HG02943 (cell line): ENCODE measurements at regions not wholly inside any gene's neighbourhood (a gene's known extent, or its start where the extent isn't known, plus 50 kb on each side); places are given as distances from the start of the nearest gene placed in this dataset.
"Not testable (repeated sequence)": the region's sequence is repeated elsewhere in the genome, so short reads cannot be mapped to it uniquely, and the experiment has no call there.

ENCODE experiments used
- ATAC-seq: cut with Tn5 transposase; IDR thresholded peaks from one replicate; pipeline ENCODE4 v1.9.1; 2021; ENCODE audit warnings: mild to moderate bottlenecking, low read depth, moderate library complexity; ENCODE audit not compliant: unreplicated experiment

DNA sequence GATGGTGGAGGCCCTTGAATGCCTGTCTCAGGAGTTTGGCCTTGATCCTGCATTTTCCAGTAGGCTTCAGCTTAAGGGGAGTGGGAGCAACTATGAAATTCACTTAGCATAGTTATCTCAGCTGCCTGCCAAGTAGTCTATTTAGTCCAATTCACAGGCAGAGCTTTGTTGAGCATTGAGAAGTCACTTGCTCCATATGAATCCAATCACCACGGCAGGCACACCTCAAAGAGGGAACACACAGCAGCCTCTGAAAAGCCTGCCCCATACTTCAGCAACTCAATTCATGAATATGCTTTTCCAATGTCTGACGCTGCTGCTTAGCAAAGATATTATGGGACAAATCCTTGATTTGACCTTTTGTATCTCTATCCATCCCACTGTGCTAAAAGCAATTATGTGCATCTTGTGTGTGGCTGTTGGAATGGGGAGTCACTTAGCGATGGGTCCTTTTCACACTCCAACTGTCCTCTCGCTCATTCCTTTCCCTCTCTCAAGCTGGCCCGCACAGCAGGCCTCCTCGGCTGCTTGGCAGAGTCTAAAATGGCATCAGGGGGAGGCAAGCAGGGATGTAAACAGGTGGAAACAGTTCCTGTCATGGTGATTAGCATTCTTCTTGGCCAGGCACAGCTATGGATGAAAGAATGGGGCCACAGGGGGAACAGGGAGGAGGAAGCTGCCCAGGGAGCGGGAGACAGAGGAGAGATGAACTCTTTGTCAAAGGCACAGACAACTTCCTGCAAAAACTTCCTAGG, 56.0 kb upstream of the LRPPRC start:
- ATAC-seq, result no peak

DNA sequence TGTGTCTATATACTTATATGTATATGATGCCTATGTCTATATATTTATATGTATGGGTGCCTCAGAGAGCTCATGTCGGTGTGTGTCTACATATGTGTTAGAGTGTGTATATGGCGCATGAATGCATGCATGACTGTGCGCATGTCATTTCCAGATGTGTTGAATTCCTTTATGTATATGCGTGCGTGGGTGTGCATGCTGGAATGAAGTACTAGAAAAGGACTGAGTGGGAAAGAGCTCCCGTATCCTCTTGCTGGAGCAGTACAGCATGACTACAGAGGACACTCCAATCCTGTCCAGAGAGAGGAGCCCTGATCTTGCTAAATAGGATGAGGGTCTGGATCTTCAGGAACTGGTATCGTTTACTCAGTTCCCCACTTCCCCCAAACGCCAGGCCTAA, 56.8 kb upstream of the LRPPRC start:
- no peak for ATAC-seq

DNA sequence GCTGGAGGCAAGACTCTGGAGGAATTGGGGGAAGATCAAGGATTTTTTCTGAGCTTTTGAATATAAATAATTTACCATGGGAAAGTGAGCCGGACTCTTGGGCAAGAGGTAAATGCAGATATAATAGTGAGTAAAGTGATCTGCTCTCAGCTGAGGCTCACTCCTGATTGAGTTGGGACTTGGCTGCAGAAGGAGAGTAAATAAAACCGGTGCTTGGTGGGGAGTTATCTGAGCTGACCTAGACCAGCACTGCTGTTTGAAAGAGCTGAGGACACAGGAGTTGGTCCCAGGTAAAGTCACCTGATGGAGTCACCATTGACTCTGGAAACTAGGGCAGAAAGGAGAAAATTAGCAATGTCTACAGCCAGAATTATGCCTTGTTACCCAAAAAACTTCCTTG, 57.3 kb upstream of the LRPPRC start:
- no peak for ATAC-seq

DNA sequence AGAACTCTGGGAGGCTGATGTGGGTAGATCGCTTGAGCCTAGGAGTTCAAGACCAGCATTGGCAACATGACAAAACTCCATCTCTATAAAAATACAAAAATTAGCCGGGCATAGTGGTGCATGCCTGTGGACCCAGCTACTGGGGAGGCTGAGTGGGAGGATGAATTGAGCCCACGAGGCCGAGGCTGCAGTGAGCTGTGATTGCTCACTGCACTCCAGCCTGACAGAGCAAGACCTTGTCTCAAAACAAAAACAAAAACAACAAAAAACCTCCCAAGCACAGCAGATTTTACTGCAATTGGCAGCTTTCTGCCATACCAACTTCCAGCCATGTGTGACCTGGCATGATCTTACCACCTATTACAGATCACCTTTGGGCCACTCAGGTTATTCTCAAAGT, 57.7 kb upstream of the LRPPRC start:
- no peak for ATAC-seq

DNA sequence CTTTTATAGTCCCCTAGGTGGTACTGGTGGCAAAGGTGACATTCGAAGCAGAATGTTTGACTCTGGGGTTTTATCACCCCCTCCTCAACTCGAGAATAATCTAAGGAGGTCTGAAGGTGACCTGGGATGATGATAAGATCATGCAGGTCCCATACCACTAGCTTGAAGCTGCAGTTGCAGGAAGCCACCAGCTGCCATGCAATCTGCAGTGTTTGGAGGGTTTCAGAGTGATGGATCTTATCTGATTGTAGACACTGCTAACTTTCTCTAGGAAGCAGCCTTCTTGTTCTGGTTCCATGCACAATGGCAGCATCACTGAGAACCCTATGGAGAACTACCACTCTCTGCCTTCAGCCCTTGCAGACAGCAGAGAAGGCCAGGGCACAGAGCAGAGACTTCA, 59.4 kb upstream of the LRPPRC start:
- ATAC-seq, result no peak

GRCh38 chr2:44055664-44056063, 59.9 kb upstream of the LRPPRC start:
- ATAC-seq, result no peak

- ATAC-seq, result no peak
Observed at GRCh38 chr2:44056947-44057346, 61.2 kb upstream of the LRPPRC start.

GRCh38 chr2:44060286-44060685, 64.5 kb upstream of the LRPPRC start:
- ATAC-seq, result not testable (repeated sequence)

DNA sequence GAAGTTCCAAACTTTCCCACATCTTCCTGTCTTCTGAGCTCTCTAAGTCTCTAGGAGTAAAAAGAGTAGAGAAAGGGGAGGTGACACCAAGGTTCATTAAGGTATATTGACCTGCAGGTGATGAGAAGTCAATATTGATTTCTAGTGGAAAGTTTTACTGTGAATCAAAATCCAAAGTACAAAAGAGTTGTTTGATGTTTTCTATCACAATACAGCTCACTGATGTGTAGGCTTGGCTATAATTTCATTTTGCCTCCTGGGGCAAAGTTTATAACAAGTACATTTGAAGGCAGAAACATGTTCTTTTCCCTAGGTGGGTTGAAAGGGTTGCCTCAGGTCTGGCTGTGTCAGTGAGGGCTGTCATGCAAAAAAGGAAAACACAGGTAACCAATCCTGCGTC, 65.2 kb upstream of the LRPPRC start:
- no peak for ATAC-seq

DNA sequence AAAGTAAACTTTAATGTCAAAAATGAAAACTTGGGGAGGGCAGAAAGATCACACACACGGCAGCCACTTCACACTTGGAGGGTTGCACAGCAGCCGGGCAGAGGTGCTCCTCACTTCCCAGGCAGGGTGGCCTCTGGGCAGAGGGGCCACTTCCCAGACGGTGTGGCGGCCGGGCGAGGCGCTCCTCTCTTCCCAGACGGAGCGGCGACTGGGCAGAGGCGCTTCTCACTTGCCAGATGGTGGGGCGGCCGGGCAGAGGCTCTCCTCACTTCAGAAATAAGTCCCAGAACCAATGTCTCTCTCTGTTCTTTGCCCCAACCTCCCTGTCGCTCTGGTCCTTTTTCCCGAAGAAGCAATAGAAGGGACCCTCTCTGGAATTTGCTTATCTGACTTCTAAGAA, 65.7 kb upstream of the LRPPRC start:
- ATAC-seq, result no peak

- ATAC-seq, result no peak
Observed at GRCh38 chr2:44061876-44062275, 66.1 kb upstream of the LRPPRC start.

GRCh38 chr2:44063033-44063432, 67.2 kb upstream of the LRPPRC start:
- no peak for ATAC-seq

DNA sequence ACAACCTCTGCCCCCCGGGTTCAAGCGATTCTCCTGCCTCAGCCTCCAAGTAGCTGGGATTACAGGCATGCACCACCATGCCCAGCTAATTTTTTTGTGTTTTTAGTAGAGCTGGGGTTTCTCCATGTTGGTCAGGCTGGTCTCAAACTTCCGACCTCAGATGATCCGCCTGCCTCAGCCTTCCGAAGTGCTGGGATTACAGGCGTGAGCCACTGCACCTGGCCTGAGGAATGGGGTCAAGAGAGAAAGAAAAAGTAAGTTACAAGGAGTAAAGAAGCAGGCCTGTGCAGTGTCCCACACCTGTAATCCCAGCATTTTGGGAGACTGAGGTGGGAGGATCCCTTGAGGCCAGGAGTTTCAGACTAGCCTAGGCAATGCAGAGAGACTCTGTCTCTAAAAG, 68.5 kb upstream of the LRPPRC start:
- not testable (repeated sequence) for ATAC-seq

DNA sequence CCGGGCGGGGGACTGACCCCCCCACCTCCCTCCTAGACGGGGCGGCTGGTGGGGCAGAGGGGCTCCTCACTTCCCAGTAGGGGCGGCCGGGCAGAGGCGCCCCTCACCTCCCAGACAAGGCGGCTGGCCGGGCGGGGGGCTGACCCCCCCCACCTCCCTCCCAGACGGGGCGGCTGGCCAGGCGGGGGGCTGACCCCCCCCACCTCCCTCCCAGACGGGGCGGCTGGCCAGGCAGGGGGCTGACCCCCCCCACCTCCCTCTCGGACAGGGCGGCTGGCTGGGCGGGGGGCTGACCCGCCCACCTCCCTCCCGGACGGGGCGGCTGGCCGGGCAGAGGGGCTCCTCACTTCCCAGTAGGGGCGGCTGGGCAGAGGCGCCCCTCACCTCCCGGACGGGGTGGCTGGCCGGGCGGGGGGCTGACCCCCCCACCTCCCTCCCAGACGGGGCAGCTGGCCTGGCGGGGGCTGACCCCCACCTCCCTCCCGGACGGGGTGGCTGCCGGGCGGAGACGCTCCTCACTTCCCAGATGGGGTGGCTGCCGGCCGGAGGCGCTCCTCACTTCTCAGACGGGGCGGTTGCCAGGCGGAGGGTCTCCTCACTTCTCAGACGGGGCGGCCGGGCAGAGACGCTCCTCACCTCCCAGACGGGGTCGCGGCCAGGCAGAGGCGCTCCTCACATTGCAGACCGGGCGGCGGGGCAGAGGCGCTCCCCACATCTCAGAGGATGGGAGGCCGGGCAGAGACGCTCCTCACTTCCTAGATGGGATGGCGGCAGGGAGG, 71.4 kb upstream of the LRPPRC start:
- ATAC-seq, result not testable (repeated sequence)

- not testable (repeated sequence) for ATAC-seq
Observed at GRCh38 chr2:44067791-44068181, 72.0 kb upstream of the LRPPRC start.

GRCh38 chr2:44071454-44072046, 75.8 kb upstream of the LRPPRC start:
- no peak for ATAC-seq

DNA sequence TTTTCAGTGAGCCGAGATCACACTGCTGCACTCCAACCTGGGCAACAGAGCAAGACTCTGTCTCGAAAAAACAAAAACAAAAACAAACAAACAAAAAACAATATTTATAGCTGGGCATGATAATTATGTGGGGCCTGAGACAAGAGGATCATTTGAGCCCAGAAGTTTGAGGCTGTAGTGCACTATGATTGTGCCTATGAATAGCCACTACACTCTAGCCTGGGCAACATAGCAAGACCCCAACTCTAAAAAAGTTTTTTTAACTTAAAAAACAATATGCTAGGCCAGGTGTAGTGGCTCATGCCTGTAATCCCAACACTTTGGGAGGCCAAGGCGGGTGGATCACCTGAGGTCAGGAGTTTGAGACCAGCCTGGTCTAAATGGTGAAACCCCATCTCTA, 77.9 kb upstream of the LRPPRC start:
- ATAC-seq, result not testable (repeated sequence)

DNA sequence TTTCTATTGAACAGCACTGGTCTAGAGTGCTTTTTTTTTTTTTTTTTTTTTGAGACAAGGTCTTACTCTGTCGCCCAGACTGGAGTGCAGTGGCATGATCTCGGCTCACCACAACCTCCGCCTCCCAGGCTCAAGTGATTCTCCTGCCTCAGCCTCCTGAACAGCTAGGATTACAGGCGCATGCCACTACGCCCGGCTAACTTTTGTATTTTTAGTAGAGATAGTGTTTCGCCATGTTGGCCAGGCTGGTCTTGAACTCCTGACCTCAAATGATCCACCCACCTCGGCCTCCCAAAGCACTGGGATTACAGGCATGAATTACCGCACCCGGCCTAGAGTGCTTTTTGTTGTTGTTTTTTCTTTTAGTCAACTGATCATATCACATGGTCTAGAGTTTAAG, 79.0 kb upstream of the LRPPRC start:
- ATAC-seq, result not testable (repeated sequence)

GRCh38 chr2:44075541-44075940, 79.8 kb upstream of the LRPPRC start:
- no peak for ATAC-seq

- no peak for ATAC-seq
Observed at GRCh38 chr2:44077942-44078511, 82.2 kb upstream of the LRPPRC start.

GRCh38 chr2:44079686-44080085, 83.9 kb upstream of the LRPPRC start:
- no peak for ATAC-seq
